ENCODE measurements at regions not wholly inside any gene's neighbourhood (a gene's known extent, or its start where the extent isn't known, plus 50 kb on each side); places are given as distances from the start of the nearest gene placed in this dataset.
"Not testable (repeated sequence)": the region's sequence is repeated elsewhere in the genome, so short reads cannot be mapped to it uniquely, and the experiment has no call there.

- H3K4me3 ChIP-seq (ENCODE audit: low read depth, low read length): no peak overlapping the region
Observed at GRCh38 chr18:70577023-70577420, 288.2 kb downstream of the SOCS6 start.

DNA sequence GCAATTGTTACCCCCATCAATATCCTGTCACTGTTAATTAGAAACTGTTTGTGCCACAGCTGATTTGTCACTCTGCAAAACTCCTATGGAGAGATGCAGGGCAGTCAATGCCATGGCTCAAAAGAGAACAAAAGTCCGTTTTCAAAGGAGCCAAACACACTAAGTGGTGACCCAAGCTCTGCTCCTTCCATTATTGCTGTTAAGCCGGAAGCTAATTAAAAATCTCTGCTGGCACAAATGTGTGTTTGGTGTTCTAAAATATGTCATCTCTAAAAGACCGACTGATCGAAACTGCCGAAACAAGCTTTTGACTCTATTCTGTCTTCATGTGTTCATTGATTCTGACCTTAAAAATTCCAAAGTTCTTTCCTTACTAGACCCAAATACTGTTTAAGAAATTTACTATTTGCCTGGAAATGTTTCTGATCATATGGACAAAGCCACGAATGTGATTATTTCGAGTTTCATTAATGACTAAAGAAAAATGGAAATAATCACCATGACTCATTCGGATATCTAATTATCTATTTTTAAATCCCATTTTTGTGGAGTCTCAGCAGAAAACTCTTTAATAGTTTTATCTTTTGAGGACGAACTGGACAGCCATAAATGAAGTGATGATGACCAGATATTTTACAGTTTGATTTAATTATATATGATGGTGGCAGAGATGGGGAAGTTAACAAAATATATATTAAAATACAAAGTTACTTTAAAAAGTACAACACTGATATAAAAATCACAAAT lies 287.6 kb downstream of the SOCS6 start:
- Histone ChIP-seq H3K27me3 (replicated peaks) (no peaks in the 10 kb centered on the region), H3K36me3 (replicated peaks) (no peaks in the 10 kb centered on the region), H3K27ac (no peak overlapping the region), H3K4me3 (ENCODE audit: low read depth, low read length) (no peak overlapping the region)
- in situ Hi-C loops (cut with HindIII; ENCODE audit: low pct_ligation_motif_present, low sequenced_read_pairs): no loop called here
- no peak for DNase-seq
- TF ChIP-seq, protein P1, sequence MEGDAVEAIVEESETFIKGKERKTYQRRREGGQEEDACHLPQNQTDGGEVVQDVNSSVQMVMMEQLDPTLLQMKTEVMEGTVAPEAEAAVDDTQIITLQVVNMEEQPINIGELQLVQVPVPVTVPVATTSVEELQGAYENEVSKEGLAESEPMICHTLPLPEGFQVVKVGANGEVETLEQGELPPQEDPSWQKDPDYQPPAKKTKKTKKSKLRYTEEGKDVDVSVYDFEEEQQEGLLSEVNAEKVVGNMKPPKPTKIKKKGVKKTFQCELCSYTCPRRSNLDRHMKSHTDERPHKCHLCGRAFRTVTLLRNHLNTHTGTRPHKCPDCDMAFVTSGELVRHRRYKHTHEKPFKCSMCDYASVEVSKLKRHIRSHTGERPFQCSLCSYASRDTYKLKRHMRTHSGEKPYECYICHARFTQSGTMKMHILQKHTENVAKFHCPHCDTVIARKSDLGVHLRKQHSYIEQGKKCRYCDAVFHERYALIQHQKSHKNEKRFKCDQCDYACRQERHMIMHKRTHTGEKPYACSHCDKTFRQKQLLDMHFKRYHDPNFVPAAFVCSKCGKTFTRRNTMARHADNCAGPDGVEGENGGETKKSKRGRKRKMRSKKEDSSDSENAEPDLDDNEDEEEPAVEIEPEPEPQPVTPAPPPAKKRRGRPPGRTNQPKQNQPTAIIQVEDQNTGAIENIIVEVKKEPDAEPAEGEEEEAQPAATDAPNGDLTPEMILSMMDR (IDR thresholded peaks at IDR 0.05; ENCODE audit: low read depth, low read length, missing control alignments): no peak

More at GRCh38 chr18:70577023-70577420, 288.2 kb downstream of the SOCS6 start:
- TF ChIP-seq, protein P1 (IDR thresholded peaks at IDR 0.05; ENCODE audit: low read depth, low read length, missing control alignments): no peak
- in situ Hi-C loops (cut with HindIII; ENCODE audit: low pct_ligation_motif_present, low sequenced_read_pairs): no loop called here
- Histone ChIP-seq H3K36me3 (replicated peaks) (no peaks in the 10 kb centered on the region), H3K27ac (no peak overlapping the region), H3K27me3 (replicated peaks) (no peaks in the 10 kb centered on the region)
- no peak for DNase-seq

- H3K36me3 ChIP-seq (replicated peaks); H3K4me3 ChIP-seq (ENCODE audit: low read depth, low read length); H3K27ac ChIP-seq; in situ Hi-C loops (cut with HindIII; ENCODE audit: low pct_ligation_motif_present, low sequenced_read_pairs); H3K27me3 ChIP-seq (replicated peaks); DNase-seq: not testable (repeated sequence)
Observed at GRCh38 chr18:70574951-70575350, 286.1 kb downstream of the SOCS6 start.

DNA sequence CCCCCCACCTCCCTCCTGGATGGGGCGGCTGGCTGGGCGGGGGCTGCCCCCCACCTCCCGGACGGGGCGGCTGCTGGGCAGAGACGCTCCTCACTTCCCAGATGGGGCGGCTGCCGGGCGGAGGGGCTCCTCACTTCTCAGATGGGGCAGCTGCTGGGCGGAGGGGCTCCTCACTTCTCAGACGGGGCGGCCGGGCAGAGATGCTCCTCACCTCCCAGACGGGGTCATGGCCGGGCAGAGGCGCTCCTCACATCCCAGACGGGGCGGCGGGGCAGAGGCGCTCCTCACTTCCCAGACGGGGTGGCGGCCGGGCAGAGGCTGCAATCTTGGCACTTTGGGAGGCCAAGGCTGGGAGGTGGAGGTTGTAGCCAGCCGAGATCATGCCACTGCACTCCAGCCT lies 280.8 kb downstream of the SOCS6 start:
- not testable (repeated sequence) for H3K4me3 ChIP-seq (ENCODE audit: low read depth, low read length)

GRCh38 chr18:70559446-70559845 lies 270.6 kb downstream of the SOCS6 start:
- H3K36me3 ChIP-seq (replicated peaks): no peaks in the 10 kb centered on the region
- TF ChIP-seq, protein P1 (IDR thresholded peaks at IDR 0.05; ENCODE audit: low read depth, low read length, missing control alignments): no peak
- no peak overlapping the region for H3K4me3 ChIP-seq (ENCODE audit: low read depth, low read length)
- no peaks in the 10 kb centered on the region for H3K27me3 ChIP-seq (replicated peaks)
- DNase-seq: no peak
- in situ Hi-C loops (cut with HindIII; ENCODE audit: low pct_ligation_motif_present, low sequenced_read_pairs): no loop called here
- H3K27ac ChIP-seq: no peak overlapping the region

More for the DNA sequence above, 280.8 kb downstream of the SOCS6 start:
- H3K36me3 ChIP-seq (replicated peaks); DNase-seq; in situ Hi-C loops (cut with HindIII; ENCODE audit: low pct_ligation_motif_present, low sequenced_read_pairs); H3K27me3 ChIP-seq (replicated peaks); H3K27ac ChIP-seq: not testable (repeated sequence)

- H3K27ac ChIP-seq: no peak overlapping the region
- TF ChIP-seq, protein P1 (IDR thresholded peaks at IDR 0.05; ENCODE audit: low read depth, low read length, missing control alignments): no peak
- no peak overlapping the region for H3K4me3 ChIP-seq (ENCODE audit: low read depth, low read length)
- no peaks in the 10 kb centered on the region for H3K36me3 ChIP-seq (replicated peaks)
- in situ Hi-C loops (cut with HindIII; ENCODE audit: low pct_ligation_motif_present, low sequenced_read_pairs): no loop called here
- no peak for DNase-seq
- no peaks in the 10 kb centered on the region for H3K27me3 ChIP-seq (replicated peaks)
Observed at GRCh38 chr18:70558371-70558770, 269.5 kb downstream of the SOCS6 start.

All from brain microvascular endothelial cell (primary cell).